DND-41 (cell line): ENCODE measurements at regions not wholly inside any gene's neighbourhood (a gene's known extent, or its start where the extent isn't known, plus 50 kb on each side); places are given as distances from the start of the nearest gene placed in this dataset.

Experiments used
- ATAC-seq: fragments of 200-7000 bp; cut with Tn5 transposase; 3 replicates; pipeline ENCODE4 v1.9.1; 2021; ENCODE audit warnings: low read depth; ENCODE audit not compliant: insufficient read depth
- DNase-seq: peaks from one replicate; pipeline ENCODE4 v3.0.0-alpha.2; 2020
- H2AFZ ChIP-seq: 2 replicates; pipeline ENCODE4 v1.6.0; 2012; ENCODE audit warnings: low read depth, low read length
- H3K27ac ChIP-seq: 2 replicates; pipeline ENCODE4 v1.5.1; 2012; ENCODE audit warnings: low read length, inconsistent platforms
- H3K27me3 ChIP-seq: fragments of 200-600 bp; sonication (generic); 2 replicates; pipeline ENCODE4 v1.6.0; 2012; ENCODE audit warnings: low read length, mild to moderate bottlenecking, inconsistent platforms; ENCODE audit not compliant: insufficient read depth, poor library complexity
- H3K36me3 ChIP-seq: 2 replicates; pipeline ENCODE4 v1.5.1; 2012; ENCODE audit warnings: low read length, inconsistent platforms; ENCODE audit not compliant: insufficient read depth
- H3K4me1 ChIP-seq: 2 replicates; pipeline ENCODE4 v1.5.1; 2012; ENCODE audit warnings: mild to moderate bottlenecking, low read length; ENCODE audit not compliant: insufficient read depth
- H3K4me2 ChIP-seq: 2 replicates; pipeline ENCODE4 v1.6.0; 2012; ENCODE audit warnings: mild to moderate bottlenecking, moderate library complexity, low read length, inconsistent platforms; ENCODE audit not compliant: insufficient read depth
- H3K4me3 ChIP-seq, 2 experiments: fragments of 200-600 bp in 1 of 2; shearing (Covaris generic) in 1 of 2; 2 replicates each; pipeline ENCODE4 v1.5.1; 2012 to 2016; ENCODE audit warnings: inconsistent platforms in 2 of 2, low read length in 2 of 2, mild to moderate bottlenecking in 2 of 2, low read depth in 1 of 2, moderate library complexity in 1 of 2
- H3K79me2 ChIP-seq: 2 replicates; pipeline ENCODE4 v1.6.0; 2012; ENCODE audit warnings: low read length, inconsistent platforms; ENCODE audit not compliant: insufficient read depth
- H3K9ac ChIP-seq: 2 replicates; pipeline ENCODE4 v1.6.0; 2012; ENCODE audit warnings: low read depth, mild to moderate bottlenecking, inconsistent platforms, low read length, moderate library complexity
- H3K9me3 ChIP-seq: 2 replicates; pipeline ENCODE4 v1.5.1; 2012; ENCODE audit warnings: low read length, moderate library complexity, mild to moderate bottlenecking, inconsistent platforms; ENCODE audit not compliant: insufficient read depth, severe bottlenecking
- H4K20me1 ChIP-seq: 2 replicates; pipeline ENCODE4 v1.6.0; 2012; ENCODE audit warnings: low read length; ENCODE audit not compliant: insufficient read depth
- CTCF ChIP-seq: IDR thresholded peaks from 2 replicates; pipeline ENCODE4 v1.5.1; 2012; ENCODE audit warnings: borderline replicate concordance, low read length, moderate library complexity, mild to moderate bottlenecking; ENCODE audit not compliant: poor library complexity, severe bottlenecking; ENCODE audit errors: extremely low read depth
- EZH2 ChIP-seq: IDR thresholded peaks from 3 replicates; pipeline ENCODE4 v1.6.1; 2012; ENCODE audit warnings: borderline replicate concordance, low read depth, mild to moderate bottlenecking, moderate library complexity, low read length, inconsistent platforms; ENCODE audit not compliant: severe bottlenecking

- DNase-seq (no peak), ATAC-seq (no peak)
- Histone ChIP-seq H3K4me3 (no peak overlapping the region), H3K9ac (no peak overlapping the region), H3K36me3 (no peaks in the 10 kb centered on the region), H4K20me1 (no peaks in the 10 kb centered on the region), H3K27ac (no peak overlapping the region), H3K79me2 (no peaks in the 10 kb centered on the region), H3K27me3 (peaks cover 3% of the 10 kb centered on the region), H3K9me3 (no peaks in the 10 kb centered on the region), H3K4me2 (no peak overlapping the region), H3K4me1 (no peaks in the 10 kb centered on the region), H2AFZ (no peak overlapping the region)
- TF ChIP-seq EZH2 (no peak), CTCF (no peak)
These were observed 818.6 kb downstream of the FAM181B start for GRCh38 chr11:81915045-81915444.

DNA sequence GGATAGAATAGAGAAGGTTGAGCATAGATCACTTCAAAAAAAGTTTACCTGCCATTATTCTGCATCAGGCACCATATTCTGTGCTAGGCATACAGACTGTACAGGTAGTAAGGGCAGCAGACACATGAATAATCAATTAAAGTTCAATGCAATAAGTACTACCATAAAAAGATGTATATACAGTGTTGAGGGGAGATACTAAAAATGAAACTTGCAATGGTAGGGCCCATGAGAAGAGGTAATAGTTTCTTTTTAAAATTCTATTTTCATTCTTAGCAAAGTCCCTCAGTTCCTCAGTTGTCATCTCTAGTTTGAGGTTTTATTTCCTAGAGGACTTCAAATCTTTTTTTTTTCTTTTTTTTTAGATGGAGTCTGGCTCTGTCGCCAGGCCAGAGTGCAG lies 819.9 kb downstream of the FAM181B start:
- Histone ChIP-seq H3K27me3 (peaks cover 3% of the 10 kb centered on the region), H3K4me3 (no peak overlapping the region), H4K20me1 (no peaks in the 10 kb centered on the region), H3K36me3 (no peaks in the 10 kb centered on the region), H3K4me2 (no peak overlapping the region), H3K79me2 (no peaks in the 10 kb centered on the region), H3K9me3 (no peaks in the 10 kb centered on the region), H3K27ac (no peak overlapping the region), H3K4me1 (no peaks in the 10 kb centered on the region), H3K9ac (no peak overlapping the region), H2AFZ (no peak overlapping the region)
- ATAC-seq = no peak
- TF ChIP-seq CTCF (no peak), EZH2 (no peak)
- no peak for DNase-seq

- Histone ChIP-seq H3K4me2 (no peak overlapping the region), H3K27ac (no peak overlapping the region)
These were observed 825.7 kb downstream of the FAM181B start for GRCh38 chr11:81907996-81908395.

More at GRCh38 chr11:81907996-81908395, 825.7 kb downstream of the FAM181B start:
- H2AFZ ChIP-seq = no peak overlapping the region
- H3K27me3 ChIP-seq = peaks cover 3% of the 10 kb centered on the region
- no peaks in the 10 kb centered on the region for H4K20me1 ChIP-seq
- no peaks in the 10 kb centered on the region for H3K79me2 ChIP-seq
- DNase-seq = no peak
- ATAC-seq = no peak
- no peak overlapping the region for H3K4me3 ChIP-seq
- no peak overlapping the region for H3K9ac ChIP-seq
- no peak for TF ChIP-seq CTCF
- no peak for TF ChIP-seq EZH2
- H3K4me1 ChIP-seq = no peaks in the 10 kb centered on the region
- no peaks in the 10 kb centered on the region for H3K36me3 ChIP-seq
- no peaks in the 10 kb centered on the region for H3K9me3 ChIP-seq
